Natural killer cell treated with Interleukin-12 subunit alpha and Interleukin-12 subunit beta and Interleukin-15 and Interleukin-18, amount 100 ng/mL, for 72 hours (primary cell): ENCODE measurements at regions not wholly inside any gene's neighbourhood (a gene's known extent, or its start where the extent isn't known, plus 50 kb on each side); places are given as distances from the start of the nearest gene placed in this dataset.
"Not testable (repeated sequence)": the region's sequence is repeated elsewhere in the genome, so short reads cannot be mapped to it uniquely, and the experiment has no call there.

ENCODE experiments used
- ATAC-seq, 2 donors: fragments of 150-1000 bp; cut with Tn5 transposase in 1 of 2; sonication (Bioruptor Pico), chemical (Tn5 transposase) in 1 of 2; 2 replicates each; pipeline ENCODE4 v1.10.0; 2021
- DNase-seq: peaks from one replicate; pipeline ENCODE4 v3.0.0; 2022; ENCODE audit warnings: low spot score
- H3K27ac Mint-ChIP-seq, 2 donors: 1 replicate in 1 of 2; 2 replicates in 1 of 2; pipeline ENCODE4 v1.8.0; 2022; ENCODE audit warnings: mixed read lengths in 2 of 2, mild to moderate bottlenecking in 1 of 2, moderate library complexity in 1 of 2
- H3K27me3 Mint-ChIP-seq, 2 donors: 1 replicate in 1 of 2; 2 replicates in 1 of 2; pipeline ENCODE4 v1.8.0; 2022; ENCODE audit warnings: mixed read lengths in 2 of 2
- H3K36me3 Mint-ChIP-seq: one replicate; pipeline ENCODE4 v1.8.0; 2022; ENCODE audit warnings: mixed read lengths
- H3K4me1 Mint-ChIP-seq, 2 donors: 1 replicate in 1 of 2; 2 replicates in 1 of 2; pipeline ENCODE4 v1.8.0; 2022; ENCODE audit warnings: low read depth in 2 of 2, mixed read lengths in 2 of 2, mild to moderate bottlenecking in 1 of 2
- H3K4me3 Mint-ChIP-seq: one replicate; pipeline ENCODE4 v1.8.0; 2022; ENCODE audit warnings: mixed read lengths
- H3K9me3 Mint-ChIP-seq: 2 replicates; pipeline ENCODE4 v1.8.0; 2022; ENCODE audit warnings: mixed read lengths

GRCh38 chr14:106145731-106146130, 619.3 kb downstream of the TMEM121 start:
- peak; percentile 67 for DNase-seq
- H3K9me3 Mint-ChIP-seq, H3K36me3 Mint-ChIP-seq, ATAC-seq: not testable (repeated sequence)
- Mint-ChIP-seq H3K4me1 (peaks cover 20 to 27% of the 10 kb centered on the region in 2 donors), H3K27ac (peak overlapping the region; percentile 36 to 66), H3K4me3 (peak overlapping the region; percentile 31), H3K27me3 (peaks cover 6 to 11% of the 10 kb centered on the region in 2 donors)

- not testable (repeated sequence) for H3K27me3 Mint-ChIP-seq, ATAC-seq, H3K27ac Mint-ChIP-seq, H3K36me3 Mint-ChIP-seq, H3K9me3 Mint-ChIP-seq, H3K4me3 Mint-ChIP-seq, H3K4me1 Mint-ChIP-seq
- DNase-seq = peak; percentile 84
These were observed 627.1 kb downstream of the TMEM121 start for GRCh38 chr14:106153362-106153955.

- ATAC-seq (no peak), DNase-seq (no peak)
- no peaks in the 10 kb centered on the region for H3K9me3 Mint-ChIP-seq
- peaks cover 9% of the 10 kb centered on the region in 2 donors for H3K4me1 Mint-ChIP-seq
- no peak overlapping the region for H3K27ac Mint-ChIP-seq
- H3K36me3 Mint-ChIP-seq = no peaks in the 10 kb centered on the region
- no peak overlapping the region for H3K4me3 Mint-ChIP-seq
- H3K27me3 Mint-ChIP-seq = peaks cover 57 to 79% of the 10 kb centered on the region in 2 donors
These were observed 636.9 kb downstream of the TMEM121 start for GRCh38 chr14:106163316-106163715.

- not testable (repeated sequence) for H3K9me3 Mint-ChIP-seq, H3K4me1 Mint-ChIP-seq, H3K4me3 Mint-ChIP-seq, H3K27ac Mint-ChIP-seq, H3K36me3 Mint-ChIP-seq, ATAC-seq, DNase-seq
- H3K27me3 Mint-ChIP-seq = peaks cover 54 to 76% of the 10 kb centered on the region in 2 donors
These were observed 637.4 kb downstream of the TMEM121 start for GRCh38 chr14:106163812-106164211.

GRCh38 chr14:106166232-106166631, 639.8 kb downstream of the TMEM121 start:
- no peak for ATAC-seq
- H3K27me3 Mint-ChIP-seq = peaks cover 38 to 58% of the 10 kb centered on the region in 2 donors
- H3K9me3 Mint-ChIP-seq = no peaks in the 10 kb centered on the region
- DNase-seq = no peak
- peaks cover 13 to 14% of the 10 kb centered on the region in 2 donors for H3K4me1 Mint-ChIP-seq
- peak overlapping the region; percentile 3 to 5 for H3K27ac Mint-ChIP-seq
- H3K36me3 Mint-ChIP-seq = no peaks in the 10 kb centered on the region
- no peak overlapping the region for H3K4me3 Mint-ChIP-seq

- DNase-seq = no peak
- H3K27me3 Mint-ChIP-seq = peaks cover 38 to 53% of the 10 kb centered on the region in 2 donors
- no peaks in the 10 kb centered on the region for H3K9me3 Mint-ChIP-seq
- H3K27ac Mint-ChIP-seq = peak overlapping the region; percentile 1 to 3
- no peak for ATAC-seq
- no peaks in the 10 kb centered on the region for H3K36me3 Mint-ChIP-seq
- no peak overlapping the region for H3K4me3 Mint-ChIP-seq
- H3K4me1 Mint-ChIP-seq = peaks cover 13 to 14% of the 10 kb centered on the region in 2 donors
These were observed 640.3 kb downstream of the TMEM121 start for GRCh38 chr14:106166650-106167204.

GRCh38 chr14:106170163-106170658, 643.8 kb downstream of the TMEM121 start:
- ATAC-seq = peak in 1 of 2 donors; percentile 48
- not testable (repeated sequence) for H3K9me3 Mint-ChIP-seq, H3K36me3 Mint-ChIP-seq, H3K4me3 Mint-ChIP-seq, H3K27ac Mint-ChIP-seq
- Mint-ChIP-seq H3K27me3 (peaks cover 27 to 32% of the 10 kb centered on the region in 2 donors), H3K4me1 (peaks cover 20 to 21% of the 10 kb centered on the region in 2 donors)
- peak; percentile 80 for DNase-seq

GRCh38 chr14:106174206-106174605, 647.8 kb downstream of the TMEM121 start:
- H3K27me3 Mint-ChIP-seq = peaks cover 10 to 31% of the 10 kb centered on the region in 2 donors
- ATAC-seq = peak; percentile 66 to 69
- H3K4me1 Mint-ChIP-seq = peaks cover 29 to 39% of the 10 kb centered on the region in 2 donors
- H3K36me3 Mint-ChIP-seq = no peaks in the 10 kb centered on the region
- H3K27ac Mint-ChIP-seq = peak overlapping the region; percentile 53 to 75
- peak; percentile 64 for DNase-seq
- H3K9me3 Mint-ChIP-seq = no peaks in the 10 kb centered on the region
- peak overlapping the region; percentile 53 for H3K4me3 Mint-ChIP-seq

- peak; percentile 64 for DNase-seq
- Mint-ChIP-seq H3K4me1 (peaks cover 37 to 45% of the 10 kb centered on the region in 2 donors), H3K27ac (peak overlapping the region; percentile 1 to 7), H3K27me3 (peaks cover 24 to 41% of the 10 kb centered on the region in 2 donors), H3K4me3 (peak overlapping the region; percentile 47)
- not testable (repeated sequence) for H3K9me3 Mint-ChIP-seq, H3K36me3 Mint-ChIP-seq
- peak; percentile 95 to 97 for ATAC-seq
These were observed 651.2 kb downstream of the TMEM121 start for GRCh38 chr14:106177266-106178246.

- ATAC-seq (no peak), DNase-seq (no peak)
- H3K27ac Mint-ChIP-seq = peak overlapping the region in 1 of 2 donors; percentile 2
- no peaks in the 10 kb centered on the region for H3K9me3 Mint-ChIP-seq
- peaks cover 43 to 54% of the 10 kb centered on the region in 2 donors for H3K4me1 Mint-ChIP-seq
- H3K27me3 Mint-ChIP-seq = peaks cover 25 to 42% of the 10 kb centered on the region in 2 donors
- H3K36me3 Mint-ChIP-seq = no peaks in the 10 kb centered on the region
- H3K4me3 Mint-ChIP-seq = no peak overlapping the region
These were observed 653.4 kb downstream of the TMEM121 start for GRCh38 chr14:106179761-106180160.

- H3K9me3 Mint-ChIP-seq, H3K36me3 Mint-ChIP-seq: not testable (repeated sequence)
- peak; percentile 90 for DNase-seq
- H3K27me3 Mint-ChIP-seq = peaks cover 30 to 38% of the 10 kb centered on the region in 2 donors
- peak; percentile 93 to 95 for ATAC-seq
- H3K4me1 Mint-ChIP-seq = peaks cover 38 to 45% of the 10 kb centered on the region in 2 donors
- peak overlapping the region; percentile 82 to 91 for H3K27ac Mint-ChIP-seq
- H3K4me3 Mint-ChIP-seq = peak overlapping the region; percentile 54
These were observed 658.4 kb downstream of the TMEM121 start for GRCh38 chr14:106184771-106185170.

- not testable (repeated sequence) for H3K9me3 Mint-ChIP-seq, DNase-seq, H3K36me3 Mint-ChIP-seq
- Mint-ChIP-seq H3K27me3 (peaks cover 29 to 39% of the 10 kb centered on the region in 2 donors), H3K4me3 (peak overlapping the region; percentile 54), H3K27ac (peak overlapping the region; percentile 82 to 91), H3K4me1 (peaks cover 34 to 45% of the 10 kb centered on the region in 2 donors)
- ATAC-seq = peak; percentile 73 to 75
These were observed 658.9 kb downstream of the TMEM121 start for GRCh38 chr14:106185174-106185836.

- peak; percentile 69 for DNase-seq
- no peaks in the 10 kb centered on the region for H3K36me3 Mint-ChIP-seq
- H3K27me3 Mint-ChIP-seq = peaks cover 26 to 44% of the 10 kb centered on the region in 2 donors
- H3K27ac Mint-ChIP-seq = peak overlapping the region; percentile 82 to 91
- ATAC-seq = peak; percentile 74 to 78
- H3K4me1 Mint-ChIP-seq = peaks cover 34 to 45% of the 10 kb centered on the region in 2 donors
- H3K9me3 Mint-ChIP-seq = no peaks in the 10 kb centered on the region
- H3K4me3 Mint-ChIP-seq = peak overlapping the region; percentile 54
These were observed 659.5 kb downstream of the TMEM121 start for GRCh38 chr14:106185837-106186233.
